Stimulated activated CD8-positive, alpha-beta memory T cell treated with anti-CD3 and anti-CD28 coated beads, Interleukin-15, amount 100 ng/mL, for 48 hours (primary cell): ENCODE measurements at regions not wholly inside any gene's neighbourhood (a gene's known extent, or its start where the extent isn't known, plus 50 kb on each side); places are given as distances from the start of the nearest gene placed in this dataset.

Experiments used
- DNase-seq, 2 donors: peaks; one replicate each; pipeline ENCODE4 v3.0.0-alpha.2; 2020; ENCODE audit warnings: low read depth in 2 of 2

- DNase-seq: no peak
These were observed 287.0 kb upstream of the CXCR4 start for GRCh38 chr2:136404925-136405324.

- DNase-seq: no peak
These were observed 286.2 kb upstream of the CXCR4 start for GRCh38 chr2:136404176-136404575.

- DNase-seq: no peak
These were observed 284.3 kb upstream of the CXCR4 start for GRCh38 chr2:136402281-136402680.

- DNase-seq: no peak
These were observed 281.8 kb upstream of the CXCR4 start for GRCh38 chr2:136399667-136400289.

GRCh38 chr2:136395582-136395981 lies 277.6 kb upstream of the CXCR4 start:
- no peak for DNase-seq

- no peak for DNase-seq
These were observed 276.4 kb upstream of the CXCR4 start for GRCh38 chr2:136394136-136395060.

- DNase-seq: no peak
These were observed 275.6 kb upstream of the CXCR4 start for GRCh38 chr2:136393514-136393913.

GRCh38 chr2:136392897-136393505 lies 275.1 kb upstream of the CXCR4 start:
- DNase-seq: no peak

- DNase-seq: no peak
These were observed 271.9 kb upstream of the CXCR4 start for GRCh38 chr2:136389809-136390208.

GRCh38 chr2:136386046-136386445 lies 268.1 kb upstream of the CXCR4 start:
- no peak for DNase-seq

GRCh38 chr2:136384531-136385303 lies 266.8 kb upstream of the CXCR4 start:
- DNase-seq: no peak

GRCh38 chr2:136383167-136383566 lies 265.2 kb upstream of the CXCR4 start:
- no peak for DNase-seq

GRCh38 chr2:136381722-136382633 lies 264.0 kb upstream of the CXCR4 start:
- DNase-seq: peak; percentile 74 to 85

- no peak for DNase-seq
These were observed 263.3 kb upstream of the CXCR4 start for GRCh38 chr2:136381245-136381644.

- no peak for DNase-seq
These were observed 261.0 kb upstream of the CXCR4 start for GRCh38 chr2:136378712-136379595.

GRCh38 chr2:136377423-136378382 lies 259.8 kb upstream of the CXCR4 start:
- no peak for DNase-seq

GRCh38 chr2:136376798-136377211 lies 258.9 kb upstream of the CXCR4 start:
- no peak for DNase-seq

- no peak for DNase-seq
These were observed 258.3 kb upstream of the CXCR4 start for GRCh38 chr2:136376211-136376610.
